SKM-1 treated with dmso at 0.1 percent for 144 hours (cell line): ENCODE measurements at regions not wholly inside any gene's neighbourhood (a gene's known extent, or its start where the extent isn't known, plus 50 kb on each side); places are given as distances from the start of the nearest gene placed in this dataset.

Experiments used
- DNase-seq: peaks from one replicate; lab custom pipeline; 2025; ENCODE audit not compliant: unreplicated experiment; lab: John Stamatoyannopoulos, UW

GRCh38 chr14:58780605-58781004 is 142.8 kb downstream of the DACT1 start:
- no peak for DNase-seq

- no peak for DNase-seq
These were observed 144.2 kb downstream of the DACT1 start for GRCh38 chr14:58782011-58782410.

GRCh38 chr14:58783792-58784511 is 146.2 kb downstream of the DACT1 start:
- no peak for DNase-seq

GRCh38 chr14:58784931-58785330 is 147.2 kb downstream of the DACT1 start:
- no peak for DNase-seq

DNA sequence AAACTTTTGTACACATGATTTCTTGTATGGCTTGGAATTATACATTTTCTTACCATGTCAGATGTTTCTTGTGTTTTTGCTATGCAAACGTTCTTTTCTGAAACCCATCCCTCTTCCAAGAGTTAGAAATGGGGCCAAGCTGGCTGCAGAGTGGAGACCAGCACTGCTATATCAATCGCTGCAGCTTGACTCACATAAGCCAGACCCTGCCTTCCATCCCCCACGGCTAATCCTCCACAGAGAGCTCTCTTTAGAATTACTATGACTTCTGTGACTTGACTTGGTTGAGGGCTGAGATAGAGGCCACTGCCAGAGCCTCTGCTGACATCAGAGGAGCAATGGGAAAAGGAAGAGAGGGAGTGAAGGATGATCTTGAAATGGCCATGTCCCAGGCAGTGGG is 147.9 kb downstream of the DACT1 start:
- no peak for DNase-seq

DNA sequence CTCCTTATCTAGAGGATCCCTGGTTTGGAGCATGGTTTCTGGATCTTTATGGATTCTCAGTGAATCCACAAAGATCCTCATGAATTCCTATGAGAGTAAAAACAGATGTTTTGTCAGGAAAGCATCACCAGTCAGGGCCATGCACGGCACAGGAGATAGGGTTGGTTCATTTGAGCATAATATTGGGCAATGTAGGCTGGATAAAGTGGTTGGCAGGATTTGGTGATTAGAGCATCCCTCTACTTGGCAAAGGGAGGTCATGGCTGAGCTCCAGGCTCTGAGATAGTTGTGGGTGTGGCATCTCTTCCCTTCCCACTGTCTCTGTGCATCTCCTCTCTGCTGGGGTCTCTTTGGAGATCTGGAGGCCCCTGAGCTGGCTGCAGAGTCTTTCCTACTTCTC is 149.8 kb downstream of the DACT1 start:
- no peak for DNase-seq

DNA sequence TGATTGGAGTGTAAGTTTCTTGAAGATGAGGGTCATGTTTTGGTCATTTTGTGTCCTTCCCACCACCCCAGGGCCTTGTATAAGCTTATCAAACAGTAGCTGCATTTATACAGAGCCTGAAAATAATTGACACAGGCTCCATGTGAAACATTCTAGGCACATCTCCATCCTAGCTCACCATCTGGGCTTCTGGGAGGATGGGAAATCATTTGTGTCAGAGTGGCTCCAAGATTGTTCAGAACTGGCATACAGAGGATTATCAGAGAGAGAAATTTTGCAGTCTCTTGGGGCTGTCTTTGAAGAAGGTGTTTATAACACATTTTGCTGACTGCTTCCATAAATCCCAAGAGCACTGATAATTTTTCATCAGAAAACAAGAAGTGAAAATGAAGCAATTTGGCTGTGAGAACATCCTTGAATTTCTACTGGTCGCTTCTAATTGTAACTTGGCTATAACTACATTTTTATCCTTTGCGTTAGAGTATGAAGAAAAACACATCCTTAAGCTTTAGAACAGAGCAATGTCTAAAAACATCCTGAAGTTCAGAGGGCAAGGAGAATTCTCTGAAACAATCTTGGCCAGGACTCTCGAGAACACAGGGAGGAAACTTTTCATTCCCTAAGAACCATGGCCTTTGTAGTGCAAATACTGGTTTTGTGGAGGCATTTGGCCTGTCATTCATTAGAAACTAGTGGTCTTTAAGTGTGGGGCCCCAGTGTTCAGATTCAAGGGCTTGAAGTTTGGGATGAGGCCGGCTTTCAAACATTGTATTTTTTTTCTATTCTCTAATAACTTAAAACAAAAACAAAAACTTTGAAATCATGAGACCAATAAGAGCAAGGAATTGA is 151.1 kb downstream of the DACT1 start:
- no peak for DNase-seq

- DNase-seq: no peak
These were observed 152.0 kb downstream of the DACT1 start for GRCh38 chr14:58789736-58790135.

DNA sequence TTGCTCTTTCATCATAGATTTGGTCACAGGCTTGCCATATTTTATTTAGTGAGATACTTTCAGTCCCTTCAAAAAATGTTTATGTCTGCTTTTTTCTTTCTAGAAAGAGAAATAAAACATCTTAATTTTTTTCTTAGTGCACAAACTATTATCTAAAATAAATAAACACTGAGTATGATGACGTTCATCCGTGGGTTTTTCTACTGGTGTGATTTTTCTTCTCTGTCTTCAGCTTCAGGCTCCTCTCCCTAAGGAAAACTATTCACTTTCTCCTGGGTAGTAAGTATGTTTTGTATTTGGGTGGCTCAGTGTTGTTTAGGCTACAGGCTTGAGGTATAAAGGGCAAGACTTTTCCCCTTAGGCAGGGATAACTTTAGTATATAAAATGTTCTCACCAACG is 154.7 kb downstream of the DACT1 start:
- no peak for DNase-seq

DNA sequence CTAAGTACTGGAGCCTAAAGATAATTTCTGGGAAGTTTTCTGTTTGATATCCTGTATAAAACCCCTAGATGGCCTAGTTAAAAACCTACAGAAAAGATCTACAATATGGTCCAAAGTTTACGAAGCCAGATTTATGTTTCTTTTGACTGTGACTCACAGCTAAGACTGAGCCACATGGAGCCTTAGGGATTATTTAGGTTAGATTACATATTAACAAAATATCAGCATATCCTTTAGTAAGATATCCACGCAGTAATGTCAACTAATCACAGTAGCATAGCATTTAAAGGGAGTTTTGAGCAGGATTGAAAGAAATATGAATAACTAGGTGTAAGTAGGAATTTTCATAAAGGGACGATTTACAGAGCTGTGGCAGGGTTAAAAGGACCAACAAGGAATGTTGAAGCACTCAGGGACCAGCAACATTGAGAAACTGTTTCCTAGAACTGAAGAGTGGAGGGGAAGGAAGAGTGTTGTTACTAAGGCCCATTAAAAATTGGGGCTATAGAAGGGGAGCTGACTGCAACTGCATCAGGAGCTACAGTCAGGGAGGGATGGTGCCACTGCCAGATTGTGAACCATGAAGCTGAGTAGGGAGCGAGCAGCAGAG is 155.5 kb downstream of the DACT1 start:
- no peak for DNase-seq

DNA sequence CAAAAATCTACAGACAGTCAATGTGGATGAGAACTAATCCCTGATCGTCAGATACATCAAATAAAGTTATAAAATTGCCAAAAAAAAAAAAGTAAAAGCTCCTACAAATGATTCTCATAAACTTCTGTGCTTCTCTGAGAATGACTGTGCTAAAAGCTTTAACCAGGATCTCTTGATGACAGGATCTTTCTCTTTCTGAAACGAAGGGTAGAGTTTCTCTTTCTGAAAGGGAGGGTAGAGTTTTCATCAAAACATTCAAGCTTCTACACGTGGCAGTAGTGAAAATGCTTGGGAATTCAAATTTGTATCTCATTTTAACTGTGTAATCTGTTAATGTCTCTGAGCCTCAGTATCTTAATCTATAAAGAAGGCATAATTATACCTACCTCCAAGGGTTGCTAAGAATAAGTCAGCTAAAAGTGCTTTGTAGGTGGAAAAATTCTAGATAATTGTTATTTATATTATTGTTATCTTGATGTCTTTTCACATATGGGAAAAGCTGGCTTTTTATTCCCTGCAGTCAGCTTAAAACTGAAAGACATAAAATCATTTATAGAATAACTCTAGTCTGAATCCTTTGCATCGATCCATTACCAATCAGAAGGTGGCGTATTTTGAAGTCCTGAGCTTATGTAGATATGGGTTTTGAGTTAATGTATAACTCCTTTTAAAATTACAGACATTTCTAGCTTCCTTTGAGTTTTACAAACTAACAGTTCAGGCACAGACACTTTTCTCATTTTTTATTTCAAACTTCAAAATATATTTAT is 157.4 kb downstream of the DACT1 start:
- DNase-seq: no peak

DNA sequence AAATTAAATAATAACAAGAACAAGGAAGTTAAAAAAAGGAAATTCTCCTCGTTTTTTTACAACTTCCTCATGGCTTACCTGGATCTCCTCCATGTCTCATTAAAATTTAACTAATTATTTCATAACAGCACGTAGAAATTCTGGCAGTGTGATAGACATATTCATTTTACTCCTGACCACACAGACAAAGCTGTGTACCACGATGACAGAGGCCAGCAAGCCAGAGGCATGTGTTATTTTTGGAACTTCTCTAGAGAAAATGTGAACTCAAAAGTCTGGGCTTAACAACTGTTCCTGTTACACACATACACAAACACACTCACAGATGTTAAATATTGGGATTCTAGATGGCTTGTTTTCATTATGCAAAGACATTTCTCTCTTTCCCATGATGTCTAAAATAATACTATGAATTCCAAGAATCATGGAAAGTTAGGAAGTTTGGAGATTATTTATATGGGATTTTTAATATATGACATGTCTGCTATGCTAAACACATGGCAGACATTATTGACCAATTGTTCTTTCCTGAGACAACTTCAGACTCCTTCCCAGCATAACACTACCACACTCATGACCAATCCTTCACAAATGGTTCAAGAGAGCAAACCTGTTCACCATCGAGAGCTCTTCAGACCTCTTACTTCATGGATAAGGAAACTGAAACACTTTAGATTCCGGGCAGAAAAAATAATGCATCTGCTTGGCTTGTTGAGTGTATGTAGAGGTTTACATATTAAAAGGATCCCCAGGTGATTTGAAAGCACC is 158.7 kb downstream of the DACT1 start:
- DNase-seq: no peak

GRCh38 chr14:58797010-58797429 is 159.3 kb downstream of the DACT1 start:
- no peak for DNase-seq

DNA sequence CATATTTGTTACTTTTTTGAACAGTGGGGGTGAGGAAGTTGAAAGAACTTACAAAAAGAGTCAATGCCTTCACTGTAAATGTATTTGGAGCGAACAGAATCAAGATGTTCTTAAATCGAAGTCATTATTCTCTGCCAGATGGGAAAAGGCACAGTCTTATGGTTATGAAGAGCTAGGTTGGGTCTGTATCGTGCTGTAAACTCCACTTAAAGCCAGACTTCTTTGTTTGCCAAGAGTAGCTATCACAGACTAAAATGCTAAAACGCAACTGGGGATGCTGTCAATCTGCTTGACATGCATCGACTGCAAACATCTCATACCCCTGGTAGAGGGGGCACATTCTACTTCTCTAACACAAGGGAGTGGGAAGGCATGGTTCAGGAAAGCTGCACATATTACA is 160.4 kb downstream of the DACT1 start:
- no peak for DNase-seq

GRCh38 chr14:58801086-58801485 is 163.3 kb downstream of the DACT1 start:
- DNase-seq: no peak

DNA sequence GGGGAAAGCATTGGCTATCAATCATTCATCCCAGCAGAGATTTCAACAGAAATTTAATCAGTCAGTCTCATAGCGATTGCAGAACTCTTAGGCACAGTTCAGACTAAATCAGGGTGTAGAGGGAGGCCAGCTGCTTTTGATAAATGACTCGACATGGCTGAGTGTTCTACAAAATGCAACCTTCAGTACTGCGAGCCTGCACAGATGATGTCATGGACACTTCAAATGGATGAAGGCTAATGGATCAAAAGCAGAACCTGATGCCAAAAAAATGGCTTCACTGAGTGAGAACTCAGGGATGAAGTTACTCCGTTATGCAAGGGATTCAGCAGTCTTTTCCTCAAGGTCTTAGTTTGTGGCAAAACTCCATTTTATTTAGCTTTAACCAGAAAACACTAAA is 167.3 kb downstream of the DACT1 start:
- no peak for DNase-seq

- DNase-seq: no peak
These were observed 168.0 kb downstream of the DACT1 start for GRCh38 chr14:58805605-58806409.

DNA sequence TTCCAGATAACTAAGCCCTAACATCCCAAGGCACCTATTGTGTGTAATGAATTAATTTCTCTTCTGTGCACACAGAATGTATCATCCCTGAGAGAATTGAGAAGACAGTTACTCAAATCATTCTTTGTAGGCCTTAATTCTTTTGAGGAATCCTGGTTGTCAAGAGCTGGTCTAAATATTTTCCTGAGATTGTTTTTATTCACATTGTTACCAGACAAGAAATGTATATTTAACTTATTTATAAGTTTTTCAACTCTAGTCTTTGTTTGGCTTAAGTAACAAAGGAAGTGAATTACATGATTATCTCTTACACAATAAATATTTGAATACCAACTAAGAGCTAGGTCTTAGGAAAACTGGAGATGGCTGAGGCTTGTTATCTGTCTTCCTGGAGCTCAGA is 169.4 kb downstream of the DACT1 start:
- DNase-seq: no peak

DNA sequence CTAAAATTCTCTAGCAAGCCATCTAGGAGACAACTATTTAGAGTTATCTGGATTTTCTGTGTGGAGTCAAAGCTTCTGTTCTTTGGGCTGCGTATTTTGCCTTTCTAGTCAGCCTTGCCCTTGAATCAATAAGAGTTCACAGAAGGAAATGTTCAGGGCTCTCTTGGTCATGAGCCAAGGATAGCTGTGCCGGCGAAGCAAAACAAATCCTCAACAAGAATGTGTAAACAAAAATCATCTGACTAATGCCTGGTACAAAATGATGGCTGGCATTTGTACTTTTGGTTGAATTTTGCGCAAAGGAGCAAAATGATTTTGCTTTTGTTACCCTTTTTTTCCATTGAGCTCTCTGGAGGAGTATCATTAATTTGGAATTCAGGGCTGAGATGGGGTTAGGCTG is 171.1 kb downstream of the DACT1 start:
- no peak for DNase-seq

GRCh38 chr14:58809520-58809919 is 171.8 kb downstream of the DACT1 start:
- no peak for DNase-seq
